Activated CD4-positive, alpha-beta T cell treated with anti-CD3 and anti-CD28 coated beads for 36 hours (primary cell): ENCODE measurements at regions not wholly inside any gene's neighbourhood (a gene's known extent, or its start where the extent isn't known, plus 50 kb on each side); places are given as distances from the start of the nearest gene placed in this dataset.

Experiments
- ATAC-seq: fragments of 200-7000 bp; cut with Tn5 transposase; one replicate; pipeline ENCODE4 v1.10.0; 2021; ENCODE audit warnings: mild to moderate bottlenecking, moderate library complexity
- CTCF ChIA-PET: fragments of 350-600 bp; sonication (Branson Sonifier 250); formaldehyde crosslinking; loops from one replicate; lab custom pipeline; 2021; ENCODE audit warnings: antibody characterized with exemption; lab: Charles Lee
- POLR2A ChIA-PET: fragments of 350-600 bp; sonication (Branson Sonifier 250); formaldehyde crosslinking; loops from one replicate; lab custom pipeline; 2021; ENCODE audit warnings: antibody characterized with exemption, inconsistent platforms; lab: Charles Lee
- DNase-seq: peaks from one replicate; pipeline ENCODE4 v3.0.0-alpha.2; 2020
- H3K27ac Mint-ChIP-seq: one replicate; pipeline ENCODE4 v1.8.0; 2021; ENCODE audit warnings: mixed read lengths
- H3K27me3 Mint-ChIP-seq: one replicate; pipeline ENCODE4 v1.8.0; 2021; ENCODE audit warnings: mixed read lengths
- H3K36me3 Mint-ChIP-seq: one replicate; pipeline ENCODE4 v1.8.0; 2021; ENCODE audit warnings: low read depth, mixed read lengths
- H3K4me1 Mint-ChIP-seq: one replicate; pipeline ENCODE4 v1.8.0; 2021; ENCODE audit warnings: mixed read lengths
- H3K4me3 Mint-ChIP-seq: one replicate; pipeline ENCODE4 v1.8.0; 2021; ENCODE audit warnings: mild to moderate bottlenecking, moderate library complexity, mixed read lengths
- H3K9me3 Mint-ChIP-seq: one replicate; pipeline ENCODE4 v1.8.0; 2021; ENCODE audit warnings: low read depth, mixed read lengths
- intact Hi-C, 2 experiments: fragments of 100-400 bp; cut with DNase I in 1 of 2; cut with micrococcal nuclease in 1 of 2; formaldehyde crosslinking; loops; one replicate each; pipeline versions ENCODE4 v1.14.2 to v1.15.1; 2022 to 2024; cut with DNase I, micrococcal nuclease

DNA sequence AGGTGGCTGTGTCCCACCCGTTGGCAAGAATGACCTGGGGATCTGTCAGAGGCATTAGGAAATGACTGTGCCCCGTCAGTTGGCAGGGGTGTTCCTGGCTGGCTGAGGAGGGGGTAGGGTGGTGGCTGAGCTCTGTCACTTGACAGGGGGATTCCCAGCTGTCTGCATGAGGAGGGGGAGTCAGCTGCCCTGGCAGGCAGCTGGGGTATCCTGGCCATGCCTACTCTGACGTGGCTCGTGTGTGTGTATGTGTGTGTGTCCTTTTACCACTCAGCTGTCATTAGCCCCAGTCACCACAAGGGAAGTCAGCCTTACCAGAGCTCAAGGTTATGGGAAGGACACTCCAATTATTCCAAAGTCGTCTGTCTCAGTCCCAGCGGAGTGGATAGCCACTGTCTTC is 93.2 kb downstream of the EFNB1 start:
- Mint-ChIP-seq H3K9me3 (no peaks in the 10 kb centered on the region), H3K27me3 (peaks cover 2% of the 10 kb centered on the region), H3K4me1 (no peaks in the 10 kb centered on the region), H3K36me3 (no peaks in the 10 kb centered on the region), H3K4me3 (no peak overlapping the region), H3K27ac (no peak overlapping the region)
- ChIA-PET CTCF (no interaction called here), POLR2A (no interaction called here)
- intact Hi-C loops = no loop called here
- DNase-seq (no peak), ATAC-seq (no peak)

DNA sequence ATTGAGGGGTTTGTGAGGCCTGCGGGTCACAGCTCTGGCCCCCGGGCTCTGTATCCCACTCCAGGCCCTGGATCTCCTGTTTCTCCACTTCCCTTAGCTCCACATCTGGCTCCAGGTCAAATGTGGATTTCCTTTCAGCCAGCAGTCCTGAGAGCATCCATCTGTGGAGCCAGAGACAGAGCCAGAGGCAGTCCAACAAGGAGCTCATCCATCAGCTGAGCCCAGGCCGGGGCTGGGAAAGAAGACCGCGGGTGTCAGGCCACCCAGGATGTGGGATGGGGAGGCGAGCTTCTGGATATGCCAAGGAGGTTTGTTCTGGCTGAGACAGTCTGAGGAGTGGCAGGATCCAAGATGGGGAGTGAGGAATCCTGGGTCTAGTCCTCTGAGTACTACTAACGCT is 91.7 kb downstream of the EFNB1 start:
- Mint-ChIP-seq H3K4me1 (no peaks in the 10 kb centered on the region), H3K27ac (no peak overlapping the region), H3K27me3 (peaks cover 2% of the 10 kb centered on the region), H3K9me3 (no peaks in the 10 kb centered on the region), H3K36me3 (no peaks in the 10 kb centered on the region), H3K4me3 (no peak overlapping the region)
- DNase-seq (no peak), ATAC-seq (no peak)
- intact Hi-C loops = no loop called here
- POLR2A ChIA-PET = no interaction called here
- CTCF ChIA-PET = interaction anchor here (0.8 kb wide), 1 partner anchor 188 kb away, joined by 4 read pairs; no protein-coding TSS in a partner anchor

DNA sequence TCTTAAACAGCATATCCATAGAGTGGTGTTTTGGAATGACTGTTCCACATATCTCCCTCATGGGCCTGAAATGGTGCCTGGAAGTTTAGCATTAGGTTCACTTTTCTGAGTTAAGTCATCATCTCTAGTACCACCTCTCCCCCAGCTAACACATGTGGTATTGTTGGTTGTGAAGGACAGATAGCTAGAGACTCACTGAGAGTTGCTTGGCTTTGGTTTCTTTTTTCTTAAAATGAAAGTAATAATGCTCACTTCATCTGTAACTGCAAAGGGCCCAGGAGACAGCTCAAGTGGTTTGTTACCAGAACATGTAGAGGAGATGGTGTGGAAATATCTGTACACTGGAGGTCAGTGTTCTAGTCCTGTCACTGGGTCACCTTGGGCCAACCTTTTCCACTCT is 90.9 kb downstream of the EFNB1 start:
- ATAC-seq = no peak
- DNase-seq = no peak
- intact Hi-C loops = no loop called here
- no peak overlapping the region for H3K27ac Mint-ChIP-seq
- H3K4me3 Mint-ChIP-seq = no peak overlapping the region
- no peaks in the 10 kb centered on the region for H3K4me1 Mint-ChIP-seq
- CTCF ChIA-PET = interaction anchor here (0.7 kb wide), 1 partner anchor 718 kb away, joined by 3 read pairs; no protein-coding TSS in a partner anchor
- peaks cover 2% of the 10 kb centered on the region for H3K27me3 Mint-ChIP-seq
- POLR2A ChIA-PET = no interaction called here
- H3K9me3 Mint-ChIP-seq = no peaks in the 10 kb centered on the region
- no peaks in the 10 kb centered on the region for H3K36me3 Mint-ChIP-seq

DNA sequence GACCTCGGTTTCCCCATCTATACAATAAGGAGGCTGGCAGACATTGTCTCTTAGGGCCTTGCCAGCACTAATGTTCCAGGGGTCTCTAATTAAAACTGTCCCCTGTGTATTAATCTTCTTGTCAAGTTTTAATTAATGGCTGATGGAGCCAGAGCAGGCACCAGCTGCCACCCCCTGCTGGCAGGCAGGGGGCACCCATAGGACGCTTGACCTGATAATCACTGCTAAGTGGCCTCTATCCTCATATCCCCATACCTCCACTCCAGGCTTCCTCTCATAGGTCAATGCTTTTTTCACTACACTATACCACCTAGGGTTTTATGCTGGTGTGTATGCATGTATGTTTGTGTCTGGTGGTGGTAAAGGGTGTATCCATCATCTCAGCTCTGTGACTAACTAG is 89.4 kb downstream of the EFNB1 start:
- POLR2A ChIA-PET = no interaction called here
- Mint-ChIP-seq H3K9me3 (no peaks in the 10 kb centered on the region), H3K27me3 (peaks cover 3% of the 10 kb centered on the region), H3K36me3 (no peaks in the 10 kb centered on the region), H3K4me1 (no peaks in the 10 kb centered on the region), H3K4me3 (no peak overlapping the region), H3K27ac (no peak overlapping the region)
- CTCF ChIA-PET = no interaction called here
- ATAC-seq (no peak), DNase-seq (no peak)
- intact Hi-C loops = no loop called here

DNA sequence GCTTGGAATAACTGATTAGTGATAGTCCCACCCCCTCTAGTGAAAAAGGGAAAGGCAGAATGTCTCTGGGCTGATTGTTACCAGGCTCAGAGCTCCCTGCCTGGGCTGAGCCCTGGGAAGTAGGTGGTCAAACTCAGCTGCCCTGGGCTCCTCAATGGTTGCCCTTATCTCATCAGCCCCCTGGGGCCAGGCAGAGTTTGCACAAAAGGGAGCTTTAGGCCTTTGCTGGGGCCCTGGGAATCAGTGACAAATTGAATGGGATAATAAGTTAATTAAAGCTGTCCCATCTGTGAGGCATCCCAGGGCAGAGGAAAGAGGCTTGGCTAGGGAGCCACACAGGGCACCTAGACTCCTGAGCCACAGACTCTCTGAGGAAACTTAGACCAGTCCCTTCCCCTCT is 89.0 kb downstream of the EFNB1 start:
- H3K4me3 Mint-ChIP-seq = no peak overlapping the region
- H3K27me3 Mint-ChIP-seq = peaks cover 5% of the 10 kb centered on the region
- ChIA-PET CTCF (no interaction called here), POLR2A (no interaction called here)
- no peaks in the 10 kb centered on the region for H3K4me1 Mint-ChIP-seq
- H3K36me3 Mint-ChIP-seq = no peaks in the 10 kb centered on the region
- intact Hi-C loops = no loop called here
- H3K27ac Mint-ChIP-seq = no peak overlapping the region
- ATAC-seq (no peak), DNase-seq (no peak)
- no peaks in the 10 kb centered on the region for H3K9me3 Mint-ChIP-seq

DNA sequence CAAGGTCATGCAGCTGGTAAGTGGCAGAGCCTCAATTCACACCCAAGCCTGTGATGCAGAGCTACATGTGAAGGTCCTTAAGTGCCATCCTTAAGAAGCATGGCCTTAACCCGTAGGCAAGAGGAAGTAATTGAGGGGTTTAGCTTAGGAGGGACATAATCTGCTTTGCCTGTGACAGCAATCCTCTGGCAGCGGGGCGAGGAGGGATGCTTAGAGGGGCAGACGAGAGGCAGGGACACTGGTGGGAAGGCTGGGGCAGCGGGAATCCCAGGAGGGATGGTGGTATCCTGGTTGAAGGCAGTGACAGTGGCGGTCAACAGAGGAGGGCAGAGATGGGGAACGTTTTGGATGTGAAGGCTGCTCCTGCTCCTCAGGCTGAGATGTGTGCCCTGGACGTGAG is 88.1 kb downstream of the EFNB1 start:
- intact Hi-C loops = no loop called here
- CTCF ChIA-PET = no interaction called here
- no peak for DNase-seq
- no peaks in the 10 kb centered on the region for H3K9me3 Mint-ChIP-seq
- no peaks in the 10 kb centered on the region for H3K4me1 Mint-ChIP-seq
- H3K27ac Mint-ChIP-seq = no peak overlapping the region
- POLR2A ChIA-PET = no interaction called here
- ATAC-seq = no peak
- H3K4me3 Mint-ChIP-seq = no peak overlapping the region
- peaks cover 8% of the 10 kb centered on the region for H3K27me3 Mint-ChIP-seq
- no peaks in the 10 kb centered on the region for H3K36me3 Mint-ChIP-seq

DNA sequence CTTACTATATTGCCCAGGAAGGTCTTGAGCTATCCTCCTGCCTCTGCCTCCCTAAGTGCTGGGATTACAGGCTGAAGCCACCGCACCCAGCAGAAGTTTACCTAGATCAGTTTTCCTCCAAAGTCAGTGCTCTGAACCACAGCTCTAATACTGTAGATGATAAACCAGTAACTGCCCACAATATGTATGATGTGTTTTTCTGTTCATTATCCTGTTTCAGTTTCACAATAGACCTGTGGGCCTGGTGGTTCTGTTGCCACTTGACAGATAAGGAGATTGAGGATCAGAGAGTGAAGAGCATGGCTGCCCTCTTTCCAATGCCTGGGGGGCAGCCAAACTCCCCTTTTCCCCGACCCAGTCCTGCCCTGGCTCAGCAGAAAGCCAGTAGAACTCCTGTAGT is 87.0 kb downstream of the EFNB1 start:
- Mint-ChIP-seq H3K27me3 (peaks cover 8% of the 10 kb centered on the region), H3K9me3 (no peaks in the 10 kb centered on the region), H3K36me3 (no peaks in the 10 kb centered on the region), H3K27ac (no peak overlapping the region), H3K4me3 (no peak overlapping the region), H3K4me1 (no peaks in the 10 kb centered on the region)
- intact Hi-C loops = no loop called here
- DNase-seq (no peak), ATAC-seq (no peak)
- POLR2A ChIA-PET = no interaction called here
- CTCF ChIA-PET = no interaction called here

DNA sequence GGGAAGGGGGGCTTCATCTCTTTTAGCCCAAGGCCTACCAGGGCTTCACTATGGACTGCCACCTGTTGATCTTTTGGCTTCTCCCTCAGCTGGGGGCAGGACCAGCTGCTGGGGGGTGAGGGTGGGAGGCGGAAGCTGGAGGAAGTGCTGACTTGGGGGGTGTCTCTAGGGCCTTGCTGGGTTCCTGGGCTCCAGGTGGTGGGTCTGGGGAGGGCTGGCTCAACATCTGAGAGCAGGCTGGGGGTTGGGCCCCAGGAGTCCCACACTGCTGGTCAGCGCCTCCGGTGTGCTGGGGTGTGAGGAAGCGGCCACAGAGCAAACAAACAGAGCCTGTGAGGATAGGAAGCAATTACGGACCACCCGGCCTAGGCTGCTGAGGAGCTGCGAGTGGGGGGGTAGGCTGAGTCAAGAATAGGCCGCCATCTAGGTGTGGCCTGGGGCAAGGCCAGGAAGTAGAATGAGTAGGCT is 85.7 kb downstream of the EFNB1 start:
- intact Hi-C loops = no loop called here
- no peaks in the 10 kb centered on the region for H3K9me3 Mint-ChIP-seq
- H3K36me3 Mint-ChIP-seq = no peaks in the 10 kb centered on the region
- ChIA-PET CTCF (no interaction called here), POLR2A (no interaction called here)
- ATAC-seq (no peak), DNase-seq (no peak)
- no peak overlapping the region for H3K27ac Mint-ChIP-seq
- H3K27me3 Mint-ChIP-seq = peaks cover 8% of the 10 kb centered on the region
- H3K4me3 Mint-ChIP-seq = no peak overlapping the region
- no peaks in the 10 kb centered on the region for H3K4me1 Mint-ChIP-seq

DNA sequence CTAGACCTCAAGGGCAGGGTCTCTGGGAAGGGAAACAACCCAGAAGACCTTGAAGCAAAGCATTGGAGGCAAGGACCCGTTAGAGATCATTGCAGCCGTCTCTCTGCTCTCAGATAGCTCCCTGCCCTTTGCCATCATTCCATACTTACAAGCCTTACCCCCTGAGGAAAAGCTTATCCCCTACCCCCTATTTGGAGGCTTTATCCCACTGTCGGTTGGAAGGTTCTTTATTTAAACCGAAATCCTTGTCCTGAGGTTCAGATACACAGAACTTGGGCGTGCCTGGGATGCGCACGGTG is 84.4 kb downstream of the EFNB1 start:
- intact Hi-C loops = no loop called here

DNA sequence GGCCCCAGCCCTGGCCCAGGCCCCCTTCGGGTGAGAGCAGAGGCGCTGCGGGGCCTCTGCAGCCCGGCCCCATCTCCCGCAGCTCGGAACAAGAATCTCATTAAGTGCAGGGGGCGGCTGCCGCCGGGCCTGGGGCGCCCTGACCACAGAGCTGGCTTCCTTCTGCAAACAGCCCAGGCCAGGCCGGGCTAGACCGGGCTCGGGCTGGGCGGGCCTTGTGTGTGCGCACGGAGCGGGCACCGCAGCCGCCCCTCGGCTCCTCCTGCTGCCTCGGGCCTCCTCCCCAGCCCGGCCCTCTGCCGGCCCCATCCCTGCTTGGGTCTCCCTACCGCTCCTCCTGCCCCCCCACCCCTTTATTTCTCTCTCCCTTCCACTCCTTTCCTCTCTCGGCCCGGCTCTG is 83.3 kb downstream of the EFNB1 start:
- peaks cover 8% of the 10 kb centered on the region for H3K27me3 Mint-ChIP-seq
- intact Hi-C loops = no loop called here
- ChIA-PET POLR2A (no interaction called here), CTCF (no interaction called here)
- DNase-seq (no peak), ATAC-seq (no peak)
- H3K4me1 Mint-ChIP-seq = no peaks in the 10 kb centered on the region
- H3K4me3 Mint-ChIP-seq = no peak overlapping the region
- H3K36me3 Mint-ChIP-seq = no peaks in the 10 kb centered on the region
- no peak overlapping the region for H3K27ac Mint-ChIP-seq
- H3K9me3 Mint-ChIP-seq = no peaks in the 10 kb centered on the region

More for the DNA sequence above, 84.4 kb downstream of the EFNB1 start:
- Mint-ChIP-seq H3K27me3 (peaks cover 8% of the 10 kb centered on the region), H3K9me3 (no peaks in the 10 kb centered on the region), H3K27ac (no peak overlapping the region), H3K4me1 (no peaks in the 10 kb centered on the region), H3K36me3 (no peaks in the 10 kb centered on the region), H3K4me3 (no peak overlapping the region)
- no peak for DNase-seq
- ChIA-PET POLR2A (no interaction called here), CTCF (no interaction called here)
- no peak for ATAC-seq

DNA sequence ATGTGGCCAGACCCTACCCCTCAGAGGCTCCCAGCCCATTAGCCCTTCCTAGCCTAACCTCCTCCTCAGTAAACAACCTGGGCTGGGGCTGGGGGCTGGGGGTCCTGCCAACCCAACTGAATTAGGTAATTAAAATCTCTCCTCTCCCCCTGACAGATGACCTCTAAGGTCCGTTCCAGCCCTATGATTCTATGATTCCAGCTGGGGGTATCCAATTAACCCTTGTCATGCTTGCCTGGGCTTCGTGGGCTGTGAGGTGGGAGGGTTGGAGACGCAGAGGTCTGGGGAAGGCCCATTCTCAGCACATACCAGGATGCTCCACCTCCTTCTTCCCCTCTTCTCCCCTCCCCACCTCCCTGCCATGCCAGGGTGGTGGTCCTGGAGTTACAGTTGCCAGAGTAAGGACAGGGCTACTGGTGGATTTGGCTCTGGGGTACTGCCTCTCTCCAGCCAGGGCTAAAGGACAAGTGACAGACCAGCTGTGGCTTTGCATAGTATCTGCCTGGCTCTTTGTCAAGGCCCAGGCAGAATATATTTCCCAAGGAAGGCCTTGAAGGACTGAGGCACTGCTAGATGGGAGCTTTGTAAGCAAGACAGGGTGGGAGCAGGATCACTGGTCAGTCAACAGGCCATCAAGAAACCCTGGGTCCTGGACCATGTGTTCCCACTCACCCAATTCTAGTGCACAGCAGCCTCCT is 82.1 kb downstream of the EFNB1 start:
- ChIA-PET POLR2A (no interaction called here), CTCF (no interaction called here)
- H3K4me3 Mint-ChIP-seq = no peak overlapping the region
- ATAC-seq = no peak
- H3K36me3 Mint-ChIP-seq = no peaks in the 10 kb centered on the region
- H3K9me3 Mint-ChIP-seq = no peaks in the 10 kb centered on the region
- H3K27me3 Mint-ChIP-seq = peaks cover 8% of the 10 kb centered on the region
- H3K27ac Mint-ChIP-seq = no peak overlapping the region
- intact Hi-C loops = no loop called here
- no peak for DNase-seq
- H3K4me1 Mint-ChIP-seq = no peaks in the 10 kb centered on the region

DNA sequence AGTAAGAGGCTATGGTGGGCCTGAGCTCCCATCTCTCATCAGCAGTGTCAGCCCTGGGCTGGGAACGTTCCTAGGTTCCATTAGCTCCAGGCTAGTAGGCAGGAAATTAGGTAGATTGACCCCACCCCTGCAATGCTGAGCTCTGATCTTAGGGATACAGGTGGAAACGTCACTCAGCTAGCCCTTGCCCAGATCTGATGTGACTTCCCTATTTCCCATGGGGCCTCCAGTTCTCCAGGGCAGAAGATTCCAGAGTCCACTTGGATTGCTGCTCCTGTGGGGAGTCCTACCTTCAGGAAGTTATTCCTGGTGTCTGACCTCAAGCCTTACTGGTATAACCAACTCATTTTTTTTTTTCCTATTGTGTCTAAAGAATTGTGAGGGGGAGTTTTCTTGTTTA is 81.1 kb downstream of the EFNB1 start:
- ATAC-seq (no peak), DNase-seq (no peak)
- POLR2A ChIA-PET = no interaction called here
- Mint-ChIP-seq H3K9me3 (no peaks in the 10 kb centered on the region), H3K27ac (no peak overlapping the region), H3K27me3 (peaks cover 8% of the 10 kb centered on the region), H3K4me3 (no peak overlapping the region), H3K36me3 (no peaks in the 10 kb centered on the region), H3K4me1 (no peaks in the 10 kb centered on the region)
- CTCF ChIA-PET = no interaction called here
- intact Hi-C loops = no loop called here
